Left renal cortex interstitium (tissue), 4 donors: ENCODE measurements at regions not wholly inside any gene's neighbourhood (a gene's known extent, or its start where the extent isn't known, plus 50 kb on each side); places are given as distances from the start of the nearest gene placed in this dataset.

Experiments used
- DNase-seq, 4 donors: peaks; one replicate each; pipeline ENCODE4 v3.0.0-alpha.2; 2013; ENCODE audit warnings: low read depth in 4 of 4, low spot score in 2 of 4, missing footprints in 1 of 4

DNA sequence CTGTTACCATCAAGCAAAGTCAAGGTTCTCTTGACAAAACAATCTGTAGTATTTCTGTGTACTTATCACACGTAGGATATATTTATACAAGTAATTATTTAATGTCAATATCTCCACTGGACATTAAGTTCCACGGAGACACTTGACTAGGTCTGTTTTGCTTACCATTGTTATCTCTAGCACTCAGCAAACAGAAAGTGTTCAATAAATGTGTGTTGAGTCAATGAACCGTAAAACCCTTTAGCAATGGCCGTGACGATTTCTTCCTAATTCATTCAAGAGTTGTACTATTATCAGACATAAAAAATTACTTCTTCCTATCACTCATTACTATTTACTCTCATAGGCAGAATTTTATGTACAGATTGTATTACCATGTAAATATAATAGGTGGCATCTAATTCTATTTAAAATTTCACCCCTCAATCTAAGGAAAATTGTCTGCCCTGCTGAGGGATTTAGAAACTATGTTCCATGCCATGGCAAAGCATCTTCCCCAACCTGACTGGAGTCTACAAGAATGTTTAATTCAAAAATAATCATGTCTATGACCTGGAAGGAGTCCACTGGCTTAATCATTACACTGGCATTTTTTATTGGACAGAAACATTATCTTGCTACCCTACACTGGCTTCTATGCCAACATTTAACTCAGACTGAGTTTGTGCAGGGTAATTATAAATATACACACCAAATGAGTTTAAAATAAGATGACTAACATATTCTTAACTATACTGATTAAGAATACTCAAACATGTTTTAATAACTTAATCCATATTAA is 301.9 kb downstream of the ZEB2 start:
- no peak for DNase-seq

DNA sequence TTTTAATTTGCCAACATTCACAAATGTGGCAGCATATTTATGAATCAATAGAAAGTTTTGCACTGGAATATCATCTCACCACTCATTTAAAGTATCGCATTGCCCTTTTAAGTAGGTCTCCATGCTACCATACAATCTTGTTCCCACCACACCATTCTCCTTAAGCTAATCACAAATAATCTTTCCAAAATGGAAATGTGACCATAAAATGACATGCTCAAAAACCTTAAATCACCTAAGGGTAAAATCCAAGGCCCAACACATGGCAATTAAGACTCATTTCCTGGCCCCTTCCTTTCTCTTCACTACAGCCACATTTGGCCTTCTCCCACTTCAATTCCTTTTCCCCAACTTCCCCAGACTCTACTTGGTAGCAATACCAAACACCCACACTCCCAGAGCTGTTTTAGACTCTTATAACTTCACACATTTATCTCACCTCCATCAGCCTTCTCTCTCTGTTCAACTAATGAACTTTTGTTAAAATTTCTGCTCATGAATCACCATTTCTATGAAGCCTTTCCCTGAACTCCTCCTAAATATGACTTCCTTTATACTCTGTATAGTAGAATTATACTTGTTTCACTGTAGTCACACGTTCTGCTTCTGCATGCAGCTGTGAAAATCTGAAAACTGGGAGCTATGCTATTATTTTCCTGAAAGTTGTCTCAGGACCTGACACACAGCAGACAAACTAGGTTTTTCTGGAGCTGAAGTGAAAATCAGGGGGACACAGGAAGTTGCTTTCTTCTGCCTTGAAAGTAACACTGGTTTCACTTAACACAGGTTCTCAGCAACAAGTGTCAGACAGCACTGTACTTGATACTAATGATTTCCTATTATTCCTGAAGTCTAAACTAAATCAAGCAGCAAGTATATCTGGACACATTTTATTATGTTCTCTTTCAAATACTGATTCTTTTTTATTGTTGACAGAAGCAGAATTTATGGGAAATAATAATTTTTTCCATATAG is 303.9 kb downstream of the ZEB2 start:
- no peak for DNase-seq

DNA sequence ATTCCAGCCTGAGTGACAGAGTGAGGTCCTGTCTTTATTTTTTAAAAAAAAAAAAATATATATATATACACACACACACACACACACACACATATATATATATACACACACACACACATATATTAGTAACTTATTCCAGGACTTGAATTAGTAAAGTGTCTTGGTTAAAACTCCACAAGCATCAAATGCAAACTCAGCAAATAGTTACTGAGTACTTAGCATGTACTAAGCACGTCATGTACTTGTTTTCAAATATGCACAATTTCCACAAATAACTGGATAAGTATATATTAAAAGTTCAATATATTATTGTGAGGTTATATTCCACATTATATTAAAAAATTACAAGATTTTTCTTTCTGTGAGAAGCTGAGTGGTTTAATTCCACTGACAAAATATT is 304.7 kb downstream of the ZEB2 start:
- DNase-seq = no peak

DNA sequence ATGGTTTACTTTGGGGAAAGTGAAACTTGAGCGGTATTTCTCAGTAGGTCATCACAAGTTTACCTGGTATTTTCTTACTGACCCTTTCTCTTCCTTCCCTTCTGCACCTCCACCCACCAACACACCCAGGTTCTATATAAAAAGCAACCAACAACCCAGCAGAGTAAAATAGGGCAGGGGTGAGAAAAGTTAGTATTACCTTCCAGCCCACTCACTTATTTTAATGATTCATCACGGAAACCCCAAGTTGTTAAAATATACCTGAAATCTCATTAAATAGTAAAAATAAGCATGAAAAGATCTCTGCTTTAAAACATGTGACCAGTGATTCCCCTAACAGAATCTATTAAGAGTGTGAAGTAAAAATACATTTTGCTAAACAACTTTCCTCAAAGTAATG is 306.1 kb downstream of the ZEB2 start:
- no peak for DNase-seq

DNA sequence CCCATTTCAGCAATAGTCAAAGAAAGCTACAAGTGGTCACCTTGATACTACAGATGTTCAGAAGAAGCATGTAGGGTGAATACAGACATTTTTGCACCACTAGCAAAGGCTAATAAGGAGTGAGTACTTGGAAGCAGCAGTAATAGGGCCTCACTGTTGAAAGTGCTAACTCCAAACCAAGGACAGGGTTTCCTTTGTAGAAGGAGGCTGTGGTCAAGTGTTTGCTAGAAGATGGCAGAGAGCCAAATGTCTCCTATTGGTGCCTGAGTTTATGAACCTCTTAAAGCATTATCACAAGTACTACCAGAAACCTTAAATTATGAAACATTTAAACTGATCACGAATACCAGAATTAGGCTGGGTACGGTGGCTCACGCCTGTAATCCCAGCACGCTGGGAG is 308.1 kb downstream of the ZEB2 start:
- DNase-seq = no peak

DNA sequence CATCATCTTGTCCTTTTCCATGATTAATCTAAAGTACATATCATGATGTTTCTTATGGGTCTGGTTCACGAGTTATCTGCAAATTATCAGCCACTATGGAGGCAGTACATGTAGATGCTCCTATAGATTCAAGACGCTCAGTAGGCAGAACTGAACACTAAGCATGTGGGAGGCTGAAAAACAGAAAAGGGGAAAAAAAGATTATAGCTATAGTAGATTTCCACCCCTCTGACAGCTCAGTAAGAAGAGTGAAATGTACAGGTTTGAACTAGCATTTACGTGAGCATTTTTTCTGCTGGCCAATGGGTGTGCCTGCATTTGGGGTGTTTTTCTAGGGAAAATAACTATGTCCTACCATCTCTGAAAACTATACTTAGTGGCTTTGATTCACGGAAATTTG is 308.9 kb downstream of the ZEB2 start:
- DNase-seq = no peak

DNA sequence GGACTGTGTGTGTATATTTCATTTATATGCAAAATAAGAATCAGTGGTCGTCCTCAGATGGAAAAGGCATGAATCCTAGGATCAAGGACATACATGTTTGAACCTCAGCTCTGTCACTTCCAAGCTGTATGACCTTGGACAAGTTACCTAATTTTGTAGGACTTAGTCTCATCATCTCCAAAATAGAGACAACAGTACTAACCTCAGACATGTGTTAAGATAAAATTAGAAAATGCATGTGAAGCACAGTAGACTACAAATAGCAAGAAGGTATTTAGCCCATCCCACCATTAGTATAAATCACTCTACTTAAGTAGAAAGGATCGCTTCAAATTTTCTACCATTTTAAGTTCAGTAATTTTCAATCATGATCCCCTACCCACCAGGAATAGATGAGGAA is 309.8 kb downstream of the ZEB2 start:
- DNase-seq = no peak

DNA sequence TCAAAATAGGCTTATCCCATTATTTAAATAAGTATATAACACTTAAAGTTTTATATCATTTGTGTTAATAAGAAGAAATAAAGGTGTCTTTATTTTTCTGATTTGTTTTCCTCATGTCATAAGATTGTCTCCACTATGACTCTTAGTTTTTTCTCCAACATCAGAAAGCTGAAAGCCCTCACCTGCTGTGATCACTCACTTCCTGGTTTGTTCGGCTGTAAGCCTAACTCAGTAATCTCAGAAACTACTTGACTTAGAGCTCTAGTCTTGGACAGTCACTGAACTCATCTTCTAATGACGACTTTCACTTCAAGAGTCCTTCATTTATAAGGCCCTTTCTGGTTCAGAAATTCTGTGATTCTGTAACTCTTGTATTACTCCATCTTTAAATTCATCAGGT is 311.0 kb downstream of the ZEB2 start:
- DNase-seq = no peak

DNA sequence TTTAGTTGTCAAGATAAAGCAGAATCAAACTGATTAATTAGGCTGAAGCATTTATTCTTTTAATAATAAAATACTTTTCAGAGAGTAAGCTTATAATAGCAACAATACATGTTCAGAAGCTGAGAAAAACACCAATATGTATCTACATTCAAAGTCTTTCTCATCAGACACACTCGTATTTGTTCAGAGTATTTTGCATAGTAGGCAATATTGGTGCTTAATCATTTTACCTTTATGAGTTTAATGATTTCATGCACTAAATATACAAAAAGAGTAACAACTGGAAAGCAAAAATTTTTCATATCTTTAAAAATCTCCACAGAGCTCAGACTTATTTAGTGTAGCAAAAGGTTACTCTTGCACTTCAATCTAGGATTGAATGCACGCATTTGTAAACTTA is 313.9 kb downstream of the ZEB2 start:
- no peak for DNase-seq

DNA sequence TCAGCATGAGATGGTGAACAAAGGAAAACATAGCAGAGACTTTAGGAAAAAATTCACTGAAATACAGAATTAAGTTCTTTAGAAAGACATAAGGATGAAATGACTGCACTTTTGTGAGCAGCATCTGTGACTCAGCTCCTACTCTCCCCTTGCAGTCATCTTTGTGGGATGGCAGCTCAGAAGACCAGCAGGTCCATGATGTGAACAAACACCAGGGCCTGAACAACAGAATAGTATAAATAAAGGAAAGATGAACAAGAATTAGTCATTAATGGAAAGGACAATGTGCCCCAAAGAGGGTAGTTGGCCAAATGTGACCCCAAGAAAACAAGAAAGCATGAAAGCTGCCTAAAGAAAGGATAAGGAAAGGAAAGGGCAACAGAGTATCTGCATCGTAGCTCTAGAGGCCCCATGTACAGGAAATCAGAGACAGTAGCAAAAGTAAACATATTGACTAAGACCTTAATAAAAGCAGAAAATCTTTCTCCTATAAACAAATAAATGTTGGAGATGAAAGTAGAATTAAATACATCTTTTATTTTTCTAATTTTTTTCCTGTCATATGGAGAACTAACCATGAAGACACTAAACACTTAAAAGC is 318.0 kb downstream of the ZEB2 start:
- DNase-seq = no peak

DNA sequence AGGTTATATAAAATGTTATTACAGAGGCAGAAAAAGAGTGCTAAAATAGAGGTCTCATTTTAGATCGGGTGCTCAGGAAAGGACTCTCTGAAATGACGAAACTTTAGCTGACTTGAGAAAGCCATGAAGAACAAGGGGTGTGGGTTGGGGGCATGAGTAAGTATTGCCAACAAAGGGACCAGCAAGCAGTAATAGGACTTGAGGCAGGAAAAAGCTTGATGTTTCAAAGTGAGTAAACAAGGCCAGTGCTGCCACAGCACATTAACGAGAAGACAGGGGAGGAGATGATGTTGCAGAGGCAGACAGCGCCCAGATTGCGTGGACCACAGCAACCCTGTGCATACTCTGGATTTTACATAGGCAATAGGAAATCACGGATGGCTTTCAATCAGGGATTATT is 318.8 kb downstream of the ZEB2 start:
- DNase-seq = no peak

DNA sequence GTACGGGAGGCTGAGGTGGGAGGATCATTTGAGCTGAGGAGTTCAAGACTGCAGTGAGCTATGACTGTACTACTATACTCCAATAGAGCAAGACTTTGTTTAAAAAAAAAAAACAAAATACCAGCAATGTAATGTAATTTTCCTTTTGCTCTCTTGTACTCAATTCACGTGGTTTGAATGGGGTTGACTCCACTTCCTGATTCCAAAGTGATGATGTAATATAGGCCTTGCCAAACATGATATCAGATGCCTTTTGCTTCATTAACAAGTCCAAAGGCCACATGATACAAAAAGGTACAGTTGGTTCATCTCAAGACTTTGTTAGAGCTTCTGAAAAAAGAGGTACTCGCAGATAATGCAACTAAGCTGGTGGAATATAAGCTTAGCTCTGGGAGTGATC is 321.8 kb downstream of the ZEB2 start:
- no peak for DNase-seq

DNA sequence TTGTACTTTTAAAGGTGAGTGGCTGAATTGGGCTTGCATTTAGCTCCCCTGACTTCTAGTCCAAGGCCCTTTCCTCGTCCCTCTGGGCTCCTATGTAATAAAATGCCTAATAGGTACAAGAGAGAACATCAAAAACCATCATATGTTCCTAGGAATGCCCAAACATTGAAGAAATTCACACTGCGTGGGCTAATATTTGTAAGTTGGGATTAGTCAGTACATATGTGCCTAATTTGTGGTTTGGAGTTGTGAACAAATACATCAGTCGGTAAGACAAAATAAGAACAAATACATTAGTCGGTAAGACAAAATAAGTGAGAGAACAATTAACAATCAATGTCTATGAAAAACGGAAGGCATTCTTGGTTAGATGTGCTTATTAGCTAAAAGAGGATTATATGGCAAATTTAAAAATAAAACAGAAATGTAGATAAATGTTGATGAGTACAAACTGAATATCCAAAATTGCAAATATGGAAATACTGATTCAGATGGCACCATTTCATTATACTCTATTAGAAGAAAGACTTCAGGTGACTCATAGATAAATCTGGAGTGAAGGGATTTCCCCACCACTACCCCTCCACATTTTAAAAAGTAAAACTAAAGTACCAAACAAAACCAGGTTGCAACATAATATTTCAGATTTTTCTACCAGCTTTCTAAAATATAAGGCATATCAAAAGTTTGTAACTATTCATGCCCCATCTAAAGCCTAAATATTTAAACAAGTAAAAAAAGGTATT is 325.4 kb downstream of the ZEB2 start:
- DNase-seq = no peak

DNA sequence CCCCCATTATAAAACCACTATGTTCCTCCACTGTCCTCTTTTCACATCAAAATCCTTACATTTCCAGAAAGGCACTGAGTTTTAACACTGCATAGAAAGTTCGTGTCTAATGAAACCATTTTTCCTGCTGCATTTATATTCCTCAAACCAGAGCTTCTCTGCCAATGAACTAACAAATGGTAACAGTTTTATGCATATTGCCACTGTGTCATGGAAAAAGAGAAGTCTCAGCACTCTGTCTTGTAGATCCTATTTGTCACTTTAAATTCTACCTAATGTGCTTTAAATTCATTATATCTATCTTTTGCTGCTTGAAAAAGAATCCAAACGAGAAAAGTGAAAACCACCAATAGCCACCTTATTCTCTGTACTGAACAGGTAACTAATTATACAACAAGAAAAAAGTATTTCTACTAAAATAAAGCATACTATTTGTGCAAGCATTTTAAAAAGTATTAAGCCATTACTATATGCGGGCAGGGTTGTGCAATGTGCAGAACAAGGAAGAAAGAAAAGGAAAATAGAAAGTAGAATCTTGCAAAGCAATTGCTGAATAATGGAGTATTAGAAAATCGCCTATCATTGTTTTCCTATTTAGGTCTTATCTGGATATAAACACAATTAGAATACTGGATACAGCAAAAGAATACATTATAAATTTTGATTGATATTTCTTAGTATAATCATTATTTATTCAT is 328.9 kb downstream of the ZEB2 start:
- DNase-seq = no peak

DNA sequence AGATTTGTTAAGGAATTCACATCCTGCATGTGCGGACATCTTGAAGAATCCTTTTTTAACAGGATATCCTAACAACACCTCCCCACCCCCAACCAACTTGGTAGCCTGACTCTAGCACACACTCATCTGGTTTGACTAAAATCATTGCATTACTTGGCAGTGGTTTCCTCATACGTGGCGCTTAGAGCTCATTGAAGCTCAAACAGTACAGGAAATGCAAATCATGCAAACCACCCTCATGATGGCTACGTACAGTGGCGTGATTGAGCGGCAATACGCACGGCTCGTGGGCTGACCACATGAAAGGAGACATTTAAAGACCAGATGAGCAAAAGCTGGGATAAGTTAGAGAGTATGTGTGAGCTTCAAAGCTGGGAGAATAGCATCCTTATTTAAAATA is 336.2 kb downstream of the ZEB2 start:
- DNase-seq = no peak

DNA sequence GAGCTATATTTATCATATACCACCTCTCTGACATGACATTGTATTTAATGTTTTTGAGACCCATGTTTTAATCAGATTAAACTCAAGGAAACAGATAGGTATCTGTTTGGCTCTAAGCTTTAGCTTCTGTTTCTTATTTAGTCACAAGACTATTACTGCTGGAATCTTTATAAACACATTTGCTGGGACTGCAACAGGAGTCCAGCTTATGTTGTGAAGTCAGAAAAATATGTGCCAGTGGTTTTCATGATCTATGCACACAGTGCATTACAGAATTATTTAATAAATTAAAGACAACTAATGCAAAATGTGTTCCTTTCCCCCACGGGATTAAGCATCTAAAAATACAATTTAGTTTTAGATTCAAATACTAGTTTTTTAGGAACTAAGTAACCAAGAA is 338.9 kb downstream of the ZEB2 start:
- no peak for DNase-seq

DNA sequence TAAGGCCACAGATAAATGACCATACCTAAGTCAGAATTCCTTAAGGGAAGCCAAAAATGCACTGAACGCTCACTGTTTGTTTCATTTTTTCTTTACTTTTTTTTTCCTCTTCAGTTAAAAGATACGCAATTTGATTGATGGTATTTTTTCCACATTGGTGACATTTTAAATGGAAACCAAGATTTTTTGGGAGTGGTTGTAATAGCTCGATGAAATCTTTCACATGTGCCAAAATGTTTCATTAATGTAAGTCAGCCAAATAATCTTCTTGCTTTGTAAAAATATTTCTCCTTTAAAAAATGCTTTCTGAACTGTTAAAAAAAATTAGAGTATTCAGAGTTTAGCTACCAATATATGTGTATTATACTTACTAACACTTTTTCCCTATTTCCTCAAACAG is 339.8 kb downstream of the ZEB2 start:
- no peak for DNase-seq

DNA sequence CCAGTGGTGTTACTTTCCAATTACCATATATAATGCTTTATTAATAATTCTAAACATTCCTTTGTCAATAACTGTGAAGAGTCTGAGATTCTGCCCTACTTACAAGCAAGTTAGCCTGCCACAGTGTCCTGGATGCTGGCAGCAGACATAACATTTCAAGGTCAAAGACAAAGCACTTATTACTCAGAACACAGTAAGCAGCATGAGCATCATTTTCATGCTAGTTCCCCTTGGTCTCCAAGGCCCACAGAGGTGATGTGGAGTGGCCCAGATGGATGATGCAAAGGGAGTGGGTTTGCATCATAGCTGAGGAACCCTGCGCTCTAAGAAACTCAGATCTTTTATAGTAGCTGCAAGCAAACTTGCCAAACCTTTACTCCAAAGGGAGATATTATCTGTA is 349.7 kb downstream of the ZEB2 start:
- no peak for DNase-seq

DNA sequence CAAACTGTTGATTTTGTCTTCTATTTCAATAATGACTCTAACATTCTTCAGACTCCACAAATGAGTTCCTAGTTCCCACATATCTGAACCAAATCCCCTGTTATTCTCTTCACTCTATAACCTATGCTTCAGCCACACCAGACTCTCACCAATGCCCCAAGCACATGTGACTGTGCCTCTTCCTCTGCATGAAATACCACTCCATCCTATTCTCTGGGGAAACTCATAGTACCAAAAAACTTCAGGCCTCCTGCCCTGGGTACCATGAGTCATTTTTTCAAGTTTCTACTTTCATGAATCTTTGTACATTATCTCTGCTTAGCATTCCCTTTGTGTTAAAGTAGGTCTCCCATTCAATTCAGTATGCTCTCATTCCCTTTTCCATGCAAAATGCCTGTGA is 353.2 kb downstream of the ZEB2 start:
- DNase-seq = no peak

DNA sequence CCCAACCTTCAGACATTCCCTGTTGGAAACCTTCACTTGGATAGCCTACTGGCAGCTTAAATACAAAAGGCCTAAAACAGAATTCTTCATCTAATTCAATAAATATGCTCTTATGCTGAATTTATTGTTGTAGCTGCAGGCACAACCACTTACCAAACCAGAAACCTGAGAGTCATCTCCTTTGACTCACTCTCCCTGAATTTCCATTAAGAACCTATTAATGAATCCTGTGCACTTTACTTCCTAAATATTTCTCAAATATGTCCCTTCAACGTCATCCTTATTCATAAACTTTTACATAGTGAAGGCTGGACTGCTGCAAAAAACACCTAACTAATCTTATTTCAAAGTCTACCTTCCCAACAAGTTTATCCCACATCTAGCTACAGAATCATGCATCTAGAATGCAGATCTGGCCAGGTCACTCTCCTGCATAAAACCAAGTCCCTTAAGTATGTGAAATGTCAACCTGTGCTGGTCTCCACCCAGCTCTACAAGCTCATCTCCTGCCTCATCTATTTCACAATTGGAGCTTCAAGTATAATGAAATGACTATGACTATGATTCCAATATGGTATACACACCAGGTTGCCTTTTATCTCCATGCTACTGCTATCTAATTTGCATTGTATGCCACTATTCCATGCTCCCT is 354.2 kb downstream of the ZEB2 start:
- no peak for DNase-seq
